GM06990 (cell line): ENCODE measurements at regions not wholly inside any gene's neighbourhood (a gene's known extent, or its start where the extent isn't known, plus 50 kb on each side); places are given as distances from the start of the nearest gene placed in this dataset.

ENCODE experiments used
- DNase-seq: peaks from one replicate; pipeline ENCODE4 v3.0.0-alpha.2; 2011; ENCODE audit not compliant: insufficient read length; ENCODE audit errors: extremely low read depth
- H3K27me3 ChIP-seq: replicated peaks from 2 replicates; pipeline ENCODE4 v1.6.0; 2011; ENCODE audit warnings: low read length; ENCODE audit not compliant: control insufficient read depth, insufficient read depth
- H3K36me3 ChIP-seq: 2 replicates; pipeline ENCODE4 v1.5.1; 2011; ENCODE audit warnings: low read length; ENCODE audit not compliant: control insufficient read depth, insufficient read depth
- H3K4me3 ChIP-seq: replicated peaks from 2 replicates; pipeline ENCODE4 v1.5.1; 2011; ENCODE audit warnings: low read depth, mild to moderate bottlenecking, control low read depth, low read length
- CTCF ChIP-seq: IDR thresholded peaks from 2 replicates; pipeline ENCODE4 v1.5.1; 2011; ENCODE audit warnings: low read length, control low read depth, mild to moderate bottlenecking, inconsistent platforms; ENCODE audit not compliant: insufficient read depth, poor library complexity, severe bottlenecking

DNA sequence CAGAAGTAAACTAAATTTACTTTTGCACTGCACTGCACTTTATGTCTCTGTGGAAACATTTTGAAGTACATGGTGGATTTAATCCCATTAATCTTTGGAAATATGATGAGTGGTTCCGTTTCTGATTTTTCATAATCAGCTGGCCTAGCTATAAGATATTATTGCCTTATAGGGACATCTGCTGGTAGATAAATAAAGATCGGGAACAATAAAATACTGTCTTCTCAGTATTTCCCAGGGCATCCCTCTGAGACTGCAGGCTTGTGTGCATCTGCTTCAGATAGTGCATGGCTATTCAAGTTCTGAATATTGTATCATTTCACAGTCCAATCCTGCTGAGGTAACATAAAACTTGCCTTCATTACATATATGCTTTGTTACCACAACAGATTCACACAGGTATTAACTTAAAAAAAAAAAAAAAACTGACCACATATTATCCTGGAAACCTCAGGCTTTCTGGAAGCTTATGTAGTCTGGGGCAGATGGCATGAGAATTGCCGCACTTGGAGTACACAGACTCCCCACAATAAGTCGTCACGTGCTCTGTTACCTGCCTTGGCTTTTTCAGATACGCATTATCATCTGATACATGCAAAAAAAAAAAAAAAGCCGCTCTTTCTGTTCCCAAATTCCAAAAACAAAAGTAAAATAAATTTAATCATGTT is 330.8 kb upstream of the AGTR1 start:
- Histone ChIP-seq H3K27me3 (no peaks in the 10 kb centered on the region), H3K36me3 (no peaks in the 10 kb centered on the region), H3K4me3 (no peak overlapping the region)
- no peak for DNase-seq
- TF ChIP-seq CTCF, result peak; percentile 22

DNA sequence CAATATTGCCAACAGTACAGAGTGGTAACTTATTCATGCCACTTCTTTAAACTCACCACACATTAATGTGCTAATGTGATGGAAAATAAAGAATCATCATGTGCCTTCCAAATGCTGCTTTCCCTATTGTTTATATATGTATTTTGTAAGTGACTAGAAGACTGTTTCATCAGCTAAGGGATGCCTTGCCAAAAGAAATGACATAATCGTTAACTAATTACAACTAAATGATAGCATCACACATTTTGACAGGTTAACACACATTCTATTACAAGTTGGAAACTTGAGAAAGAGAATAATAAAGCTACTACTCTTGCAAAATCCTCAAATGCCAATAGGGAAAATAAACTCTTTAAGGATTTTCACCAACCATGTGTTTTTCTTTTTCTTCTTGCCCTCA is 329.9 kb upstream of the AGTR1 start:
- H3K4me3 ChIP-seq, result no peak overlapping the region
- H3K36me3 ChIP-seq, result no peaks in the 10 kb centered on the region
- DNase-seq, result no peak
- no peaks in the 10 kb centered on the region for H3K27me3 ChIP-seq
- no peak for TF ChIP-seq CTCF

DNA sequence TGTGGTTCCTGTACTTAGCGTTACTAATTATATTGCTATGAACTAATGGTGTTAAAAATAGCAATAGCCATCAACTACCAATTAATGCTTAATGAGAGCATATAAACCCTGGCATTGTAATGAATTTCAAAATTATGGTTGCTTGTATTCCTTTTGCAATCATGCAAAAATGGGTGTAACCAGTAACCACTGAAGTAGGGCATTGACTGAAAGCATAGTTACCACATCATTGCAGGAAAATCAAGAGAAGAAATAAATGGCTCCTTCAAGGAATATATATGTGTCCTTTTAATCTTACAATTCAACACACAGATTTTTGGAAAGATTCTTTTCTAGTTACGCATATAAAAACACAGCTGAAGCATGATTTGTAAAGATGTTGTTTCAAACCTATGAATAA is 328.3 kb upstream of the AGTR1 start:
- no peak for DNase-seq
- TF ChIP-seq CTCF, result no peak
- Histone ChIP-seq H3K27me3 (no peaks in the 10 kb centered on the region), H3K36me3 (no peaks in the 10 kb centered on the region), H3K4me3 (no peak overlapping the region)

DNA sequence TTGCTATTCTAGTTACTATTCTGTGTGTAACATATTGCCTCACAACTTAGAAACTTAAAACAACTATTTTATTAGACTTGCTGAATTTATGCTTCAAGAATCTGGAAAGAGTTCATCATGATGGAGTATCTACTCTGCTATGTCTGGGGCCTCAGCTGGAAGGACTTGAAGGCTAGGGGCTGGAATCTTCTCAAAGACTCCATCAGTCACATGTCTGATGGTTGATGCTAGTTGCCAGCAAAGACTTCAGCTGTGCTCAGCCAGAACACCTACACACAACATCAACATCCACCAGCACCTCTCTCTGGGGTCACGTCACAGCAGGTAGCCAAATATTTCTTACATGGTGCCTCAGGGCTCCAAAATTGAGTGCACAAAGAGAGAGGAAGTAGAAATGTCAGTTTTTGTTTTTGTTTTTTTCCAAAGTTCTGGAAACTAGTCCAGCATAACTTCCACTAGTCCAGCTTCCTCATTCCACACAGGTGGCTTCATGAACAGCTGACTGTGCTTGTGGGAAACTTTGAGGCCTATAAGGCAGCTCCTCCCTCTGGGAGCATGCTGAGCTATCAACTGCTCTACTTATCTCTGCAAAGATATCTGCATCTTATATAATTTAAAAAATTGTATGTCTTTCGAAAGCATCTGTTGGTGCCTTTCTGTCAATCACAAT is 325.4 kb upstream of the AGTR1 start:
- Histone ChIP-seq H3K4me3 (no peak overlapping the region), H3K27me3 (no peaks in the 10 kb centered on the region), H3K36me3 (no peaks in the 10 kb centered on the region)
- no peak for DNase-seq
- TF ChIP-seq CTCF, result no peak

GRCh38 chr3:148373961-148374360 is 323.7 kb upstream of the AGTR1 start:
- Histone ChIP-seq H3K36me3 (no peaks in the 10 kb centered on the region), H3K4me3 (no peak overlapping the region), H3K27me3 (no peaks in the 10 kb centered on the region)
- no peak for TF ChIP-seq CTCF
- DNase-seq, result no peak
